KBM-7 (cell line): ENCODE measurements at regions not wholly inside any gene's neighbourhood (a gene's known extent, or its start where the extent isn't known, plus 50 kb on each side); places are given as distances from the start of the nearest gene placed in this dataset.
"Not testable (repeated sequence)": the region's sequence is repeated elsewhere in the genome, so short reads cannot be mapped to it uniquely, and the experiment has no call there.

Experiments used
- DNase-seq: peaks from one replicate; pipeline ENCODE4 v3.0.0-alpha.2; 2015
- in situ Hi-C: fragments of 300-500 bp; cut with MboI; formaldehyde crosslinking; loops from 2 replicates; pipeline ENCODE4 v1.14.3; 2020; ENCODE audit warnings: low sequenced_read_pairs, low pct_unique_long_range_greater_than_20kb, mixed read lengths

DNA sequence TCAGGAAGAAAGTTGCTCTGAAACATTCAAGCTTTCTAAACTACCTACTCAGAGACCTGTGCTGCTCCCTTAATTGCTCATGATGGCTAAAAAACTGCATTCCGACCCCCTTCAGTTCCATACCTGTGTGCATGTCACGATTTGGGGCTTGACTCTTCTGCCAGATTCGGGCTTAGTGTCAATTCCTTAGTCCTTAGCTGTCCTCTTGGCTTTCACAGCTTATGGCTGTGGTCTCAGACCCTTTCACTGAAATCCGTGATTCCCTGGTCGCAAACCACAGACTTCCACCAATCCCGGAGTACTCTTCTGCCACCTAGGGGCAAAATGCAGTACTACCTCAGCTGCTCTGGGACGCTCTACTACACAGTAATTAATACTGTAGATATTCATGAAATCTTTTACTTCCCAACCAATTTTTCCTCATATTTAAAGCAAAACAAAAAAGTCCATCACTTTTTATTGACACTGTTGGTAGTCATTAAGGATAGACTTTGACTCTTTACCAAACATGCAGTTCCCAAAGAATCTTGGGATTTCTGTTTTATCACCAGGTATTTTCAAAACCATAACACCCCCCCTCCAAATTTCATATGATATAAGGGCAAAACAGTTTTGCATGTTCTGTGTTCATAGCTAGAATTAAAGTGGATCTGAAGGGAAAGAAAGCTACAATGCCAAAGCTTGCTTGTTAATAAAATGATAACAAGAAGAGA is 617.4 kb downstream of the SLCO4C1 start:
- in situ Hi-C loops: no loop called here
- peak; percentile 76 for DNase-seq

GRCh38 chr5:101677961-101678360 is 618.1 kb downstream of the SLCO4C1 start:
- in situ Hi-C loops: no loop called here
- DNase-seq: no peak

GRCh38 chr5:101676646-101677045 is 619.4 kb downstream of the SLCO4C1 start:
- DNase-seq: no peak

GRCh38 chr5:101675510-101676219 is 620.4 kb downstream of the SLCO4C1 start:
- in situ Hi-C loops: no loop called here
- DNase-seq: no peak

More at GRCh38 chr5:101676646-101677045, 619.4 kb downstream of the SLCO4C1 start:
- in situ Hi-C loops: no loop called here

- in situ Hi-C loops: no loop called here
These were observed 623.0 kb downstream of the SLCO4C1 start for GRCh38 chr5:101673120-101673519.

GRCh38 chr5:101664071-101664791 is 631.9 kb downstream of the SLCO4C1 start:
- DNase-seq: peak; percentile 24

More at GRCh38 chr5:101673120-101673519, 623.0 kb downstream of the SLCO4C1 start:
- no peak for DNase-seq

DNA sequence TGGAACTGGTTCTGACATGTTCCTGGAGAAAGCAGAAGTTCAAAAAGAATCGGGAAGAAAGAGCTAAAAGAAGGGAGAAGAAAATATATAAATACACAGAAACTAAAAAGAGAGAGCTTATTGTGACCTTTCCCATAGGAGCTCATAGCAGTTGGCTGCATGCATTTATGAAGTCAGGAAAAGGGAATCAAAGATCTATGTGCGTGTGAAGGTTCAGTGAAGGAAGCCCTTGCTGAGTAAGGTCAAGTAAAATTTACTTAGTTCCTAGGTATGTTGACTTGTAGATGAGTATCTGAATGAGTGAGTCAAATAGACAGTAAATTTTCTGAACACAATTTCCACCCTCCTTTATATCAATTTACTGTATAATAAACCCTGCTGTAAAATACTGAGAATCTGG is 632.5 kb downstream of the SLCO4C1 start:
- peak; percentile 73 for DNase-seq
- in situ Hi-C loops: no loop called here

More at GRCh38 chr5:101664071-101664791, 631.9 kb downstream of the SLCO4C1 start:
- in situ Hi-C loops: no loop called here

- DNase-seq: no peak
- in situ Hi-C loops: no loop called here
These were observed 633.8 kb downstream of the SLCO4C1 start for GRCh38 chr5:101662263-101662662.

- no peak for DNase-seq
These were observed 637.7 kb downstream of the SLCO4C1 start for GRCh38 chr5:101658433-101658832.

DNA sequence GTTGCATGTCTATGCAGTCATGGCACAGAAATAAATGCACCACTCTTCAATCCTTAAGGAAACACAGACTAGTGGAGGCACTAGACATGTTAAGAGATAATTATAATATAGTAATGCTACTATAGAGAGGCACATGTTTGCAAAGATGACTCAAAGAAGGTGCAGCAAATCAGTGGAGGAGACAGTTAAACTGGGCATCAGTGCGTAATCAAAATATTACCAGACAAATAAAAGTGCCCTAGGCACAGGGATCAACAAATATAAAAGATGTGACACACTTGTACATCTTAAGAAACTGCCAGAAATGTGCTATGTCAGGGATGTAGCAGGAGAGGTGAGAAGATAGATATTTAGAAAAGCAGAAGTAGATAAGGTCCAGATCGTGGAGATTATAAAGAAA is 642.1 kb downstream of the SLCO4C1 start:
- peak; percentile 22 for DNase-seq
- in situ Hi-C loops: no loop called here

More at GRCh38 chr5:101658433-101658832, 637.7 kb downstream of the SLCO4C1 start:
- in situ Hi-C loops: no loop called here

GRCh38 chr5:101647861-101648260 is 648.2 kb downstream of the SLCO4C1 start:
- no peak for DNase-seq
- in situ Hi-C loops: no loop called here

DNA sequence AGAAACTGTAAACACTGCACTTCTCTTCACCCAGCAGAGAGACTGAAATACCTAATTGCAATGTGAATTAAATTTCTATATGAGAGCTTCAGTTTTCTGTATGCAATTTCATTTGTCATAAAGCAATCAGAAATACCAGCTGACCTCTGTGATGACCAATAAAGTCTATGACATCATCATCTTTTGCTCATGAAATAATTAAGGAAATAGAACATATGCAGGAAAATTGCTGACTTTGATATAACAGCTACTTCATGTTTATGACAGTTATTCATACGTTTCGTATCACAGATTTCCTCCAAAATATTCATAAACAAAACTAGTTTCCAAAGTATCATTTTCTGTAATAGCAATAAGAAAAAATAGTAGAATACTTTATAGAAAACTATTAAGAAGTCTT is 652.3 kb downstream of the SLCO4C1 start:
- in situ Hi-C loops: no loop called here
- no peak for DNase-seq

- in situ Hi-C loops: no loop called here
- DNase-seq: no peak
These were observed 658.5 kb downstream of the SLCO4C1 start for GRCh38 chr5:101637599-101637998.

DNA sequence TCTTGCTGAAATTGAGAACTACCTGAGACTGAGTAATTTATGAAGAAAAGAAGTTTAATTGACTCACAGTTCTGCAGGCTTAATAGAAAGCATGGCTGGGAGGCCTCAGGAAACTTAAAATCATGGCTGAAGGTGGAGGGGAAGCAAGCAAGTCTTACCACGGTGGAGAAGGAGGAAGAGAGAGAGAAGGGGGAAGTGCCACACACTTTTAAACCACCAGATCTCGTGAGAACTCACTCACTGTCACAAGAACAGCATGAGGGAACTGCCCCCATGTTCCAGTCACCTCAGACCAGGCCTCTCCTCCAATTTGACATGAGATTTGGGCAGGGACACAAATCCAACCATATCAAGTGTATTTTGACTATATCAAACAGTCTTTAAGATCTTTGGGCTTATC is 668.3 kb downstream of the SLCO4C1 start:
- peak; percentile 85 for DNase-seq
- in situ Hi-C loops: not testable (repeated sequence)

GRCh38 chr5:101626572-101626971 is 669.5 kb downstream of the SLCO4C1 start:
- in situ Hi-C loops: no loop called here
- DNase-seq: no peak

DNA sequence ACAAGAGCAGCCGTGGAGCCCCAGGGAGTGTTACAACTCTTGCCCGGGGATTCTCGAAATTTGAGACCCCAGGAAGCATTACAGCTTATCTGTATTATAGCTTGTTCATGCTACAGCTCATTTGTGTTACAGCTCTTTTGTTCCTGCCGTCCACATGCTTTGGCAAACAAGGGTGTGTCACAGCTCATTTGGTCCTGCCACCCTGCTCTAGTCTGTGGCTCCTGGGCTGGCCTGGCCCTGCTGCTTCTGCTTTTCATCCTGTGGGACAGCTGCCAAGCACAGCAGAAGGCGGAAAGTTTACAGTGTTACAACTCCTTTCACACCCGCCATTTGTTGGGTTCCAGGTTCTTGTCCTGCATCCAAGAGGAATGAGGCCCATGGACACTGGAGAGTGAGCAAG is 685.0 kb downstream of the SLCO4C1 start:
- in situ Hi-C loops: no loop called here
- no peak for DNase-seq

DNA sequence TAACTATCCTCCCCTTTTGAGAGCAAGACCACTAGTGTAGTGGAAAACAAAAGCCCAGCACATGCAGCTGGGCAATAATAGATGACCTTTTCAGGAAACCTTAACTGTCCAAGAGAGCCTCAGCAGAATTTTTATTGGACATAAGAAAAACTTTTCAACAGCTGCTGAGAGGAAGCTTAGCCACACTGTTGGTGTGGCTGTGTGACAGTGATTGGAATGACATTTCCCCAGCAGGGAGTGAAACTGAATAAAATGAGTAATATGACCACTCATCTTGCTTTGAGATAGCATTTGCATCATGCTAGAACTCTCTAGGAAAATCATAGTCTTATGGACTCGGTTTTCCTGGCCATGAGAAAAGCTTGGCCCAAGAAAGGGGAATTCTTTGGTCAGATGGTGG is 687.8 kb downstream of the SLCO4C1 start:
- in situ Hi-C loops: no loop called here
- DNase-seq: no peak

DNA sequence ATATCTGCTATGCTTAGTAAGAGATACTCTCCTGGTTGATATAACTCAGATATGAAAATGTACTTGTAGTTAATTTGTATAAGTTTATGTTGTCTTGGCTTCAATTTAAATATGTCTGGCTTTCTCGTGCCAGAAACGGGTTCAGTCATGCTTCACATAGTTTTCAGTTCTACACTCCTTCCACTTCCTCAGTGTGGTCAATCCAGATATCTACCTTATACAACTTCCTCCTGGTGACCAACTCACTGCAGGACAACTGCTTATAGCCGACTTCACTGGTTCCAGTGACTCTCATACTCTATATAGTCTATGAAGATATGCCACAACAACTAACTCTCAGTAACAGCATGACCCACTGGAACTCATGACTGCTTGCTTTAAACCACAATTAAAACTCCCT is 690.4 kb downstream of the SLCO4C1 start:
- DNase-seq: peak; percentile 76
- in situ Hi-C loops: no loop called here

DNA sequence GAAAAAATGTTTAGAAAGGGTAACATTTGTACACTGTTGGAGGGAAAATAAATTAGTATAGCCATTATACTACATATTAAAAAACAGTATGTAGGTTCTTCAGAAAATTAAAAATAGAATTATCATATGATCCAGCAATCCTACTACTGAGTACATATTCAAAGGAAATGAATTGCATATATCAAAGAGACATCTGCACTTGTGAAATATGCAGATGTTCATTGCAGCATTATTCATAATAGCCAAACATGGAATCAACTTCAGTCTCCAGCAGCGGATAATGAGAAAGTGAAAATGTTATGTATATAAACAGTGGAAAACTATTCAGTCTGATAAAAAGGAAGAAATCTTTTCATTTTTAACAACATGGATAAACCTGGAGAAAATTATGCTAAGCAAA is 695.5 kb downstream of the SLCO4C1 start:
- in situ Hi-C loops: no loop called here
- DNase-seq: no peak

- in situ Hi-C loops: no loop called here
- DNase-seq: peak; percentile 26
These were observed 687.3 kb upstream of the ST8SIA4 start for GRCh38 chr5:101590384-101590783.
